Erythroblast (primary cell): ENCODE measurements at regions not wholly inside any gene's neighbourhood (a gene's known extent, or its start where the extent isn't known, plus 50 kb on each side); places are given as distances from the start of the nearest gene placed in this dataset.
"Not testable (repeated sequence)": the region's sequence is repeated elsewhere in the genome, so short reads cannot be mapped to it uniquely, and the experiment has no call there.

Source experiments
- DNase-seq, 2 experiments: peaks; one replicate each; lab custom pipeline; 2025; lab: John Stamatoyannopoulos, UW
- GATA1 ChIP-seq: IDR thresholded peaks from 2 replicates; pipeline ENCODE4 v1.6.1; 2011; ENCODE audit warnings: low read depth, mild to moderate bottlenecking, control low read depth, low read length, moderate library complexity
- POLR2A ChIP-seq: IDR thresholded peaks from 2 replicates; pipeline ENCODE4 v1.6.1; 2011; ENCODE audit warnings: mild to moderate bottlenecking, low read length

- DNase-seq, result no peak
- TF ChIP-seq GATA1 (no peak), POLR2A (no peak)
These were observed 198.5 kb upstream of the LRATD1 start for GRCh38 chr2:14433946-14434495.

- TF ChIP-seq GATA1 (no peak), POLR2A (no peak)
- DNase-seq, result no peak
These were observed 186.8 kb upstream of the LRATD1 start for GRCh38 chr2:14445670-14446069.

GRCh38 chr2:14448340-14448739 lies 184.2 kb upstream of the LRATD1 start:
- DNase-seq, result no peak
- TF ChIP-seq POLR2A (no peak), GATA1 (no peak)

- no peak for TF ChIP-seq GATA1
- no peak for TF ChIP-seq POLR2A
- DNase-seq, result no peak
These were observed 181.2 kb upstream of the LRATD1 start for GRCh38 chr2:14451312-14451711.

DNA sequence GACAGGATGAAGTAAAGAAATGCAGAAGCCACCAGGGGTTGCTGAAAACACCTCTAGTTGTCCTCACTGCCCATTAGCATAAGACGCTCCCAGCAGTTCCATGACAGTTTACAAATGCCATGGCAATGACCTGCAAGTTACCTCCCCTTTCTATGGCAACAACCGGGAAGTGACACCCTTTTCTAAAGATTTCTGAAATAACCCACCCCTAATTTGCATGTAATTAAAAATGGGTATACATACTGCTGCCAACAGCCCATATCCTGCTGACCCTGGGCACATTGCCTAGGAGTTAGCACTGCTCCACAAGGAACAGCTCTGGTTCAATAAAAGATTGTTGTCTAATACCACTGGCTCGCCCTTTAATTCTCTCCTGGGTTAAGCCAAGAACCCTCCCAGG lies 178.3 kb upstream of the LRATD1 start:
- no peak for DNase-seq
- TF ChIP-seq POLR2A, result no peak
- TF ChIP-seq GATA1, result no peak

DNA sequence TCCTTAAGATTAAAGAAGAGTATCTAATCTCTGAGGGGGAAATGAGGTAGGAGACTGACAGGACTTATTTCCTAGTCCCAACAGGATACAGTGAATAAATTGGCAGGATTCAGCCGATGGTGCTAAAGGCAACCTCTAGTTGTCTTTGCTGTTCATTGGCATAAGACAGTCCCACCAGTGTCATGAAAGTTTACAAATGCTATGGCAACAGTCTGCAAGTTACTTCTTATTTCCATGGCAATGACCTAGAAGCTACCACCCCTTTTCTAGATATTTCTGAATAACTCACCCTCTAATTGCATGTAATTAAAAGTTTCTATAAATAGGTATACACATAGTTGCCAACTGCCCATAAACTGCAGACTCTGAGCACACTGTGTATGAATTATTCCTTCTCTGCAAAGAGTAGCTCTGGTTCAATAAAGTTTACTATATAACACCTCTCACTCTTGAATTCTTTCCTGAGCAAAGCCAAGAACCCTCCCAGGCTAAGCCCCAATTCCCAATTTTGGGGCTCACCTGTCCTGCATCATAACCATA lies 172.7 kb upstream of the LRATD1 start:
- TF ChIP-seq GATA1, result no peak
- TF ChIP-seq POLR2A, result no peak

GRCh38 chr2:14475994-14476393 lies 156.5 kb upstream of the LRATD1 start:
- TF ChIP-seq GATA1 (no peak), POLR2A (no peak)

More for the DNA sequence above, 172.7 kb upstream of the LRATD1 start:
- no peak for DNase-seq

DNA sequence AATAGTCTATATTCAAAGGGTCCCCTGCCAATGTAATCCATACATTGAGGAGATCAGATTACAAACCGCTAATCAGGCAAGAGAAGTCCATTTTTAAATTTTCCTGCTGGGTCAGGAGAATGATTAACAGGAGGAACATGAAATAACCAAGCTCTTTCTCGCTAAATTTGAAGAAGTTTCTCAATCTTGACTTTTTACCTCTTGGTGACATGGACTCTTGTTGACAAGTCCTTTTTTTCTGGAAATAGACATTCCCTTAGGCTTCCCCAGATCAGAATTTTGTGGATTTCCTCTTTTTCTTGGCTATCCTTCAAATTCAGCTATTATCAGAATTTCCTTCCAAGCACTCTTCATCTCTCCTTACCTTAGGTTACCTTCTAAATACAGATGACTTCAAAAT lies 153.0 kb upstream of the LRATD1 start:
- TF ChIP-seq POLR2A, result no peak
- no peak for TF ChIP-seq GATA1
- no peak for DNase-seq

More at GRCh38 chr2:14475994-14476393, 156.5 kb upstream of the LRATD1 start:
- no peak for DNase-seq

DNA sequence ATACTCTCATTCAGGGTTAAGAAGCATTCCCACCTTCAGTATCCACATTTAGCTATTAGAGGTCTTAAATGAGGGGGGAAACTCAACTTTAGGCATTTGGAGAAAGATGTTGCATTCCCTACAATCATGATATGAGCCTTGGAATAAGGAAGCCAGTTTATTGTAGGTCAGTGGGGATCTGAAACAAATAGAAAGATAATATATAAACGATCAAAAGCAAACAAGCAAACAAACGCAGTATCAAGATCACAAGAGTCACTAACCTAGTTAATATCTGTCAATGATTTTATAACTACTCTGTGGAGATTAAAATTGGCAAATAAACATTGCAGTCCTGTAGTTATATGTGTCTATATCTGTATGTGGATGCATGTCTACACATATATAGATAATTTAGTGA lies 152.4 kb upstream of the LRATD1 start:
- no peak for DNase-seq
- no peak for TF ChIP-seq POLR2A
- TF ChIP-seq GATA1, result no peak

GRCh38 chr2:14480906-14481305 lies 151.6 kb upstream of the LRATD1 start:
- TF ChIP-seq POLR2A, result no peak
- no peak for TF ChIP-seq GATA1
- no peak for DNase-seq

GRCh38 chr2:14492920-14493503 lies 139.5 kb upstream of the LRATD1 start:
- no peak for DNase-seq
- no peak for TF ChIP-seq POLR2A
- no peak for TF ChIP-seq GATA1

DNA sequence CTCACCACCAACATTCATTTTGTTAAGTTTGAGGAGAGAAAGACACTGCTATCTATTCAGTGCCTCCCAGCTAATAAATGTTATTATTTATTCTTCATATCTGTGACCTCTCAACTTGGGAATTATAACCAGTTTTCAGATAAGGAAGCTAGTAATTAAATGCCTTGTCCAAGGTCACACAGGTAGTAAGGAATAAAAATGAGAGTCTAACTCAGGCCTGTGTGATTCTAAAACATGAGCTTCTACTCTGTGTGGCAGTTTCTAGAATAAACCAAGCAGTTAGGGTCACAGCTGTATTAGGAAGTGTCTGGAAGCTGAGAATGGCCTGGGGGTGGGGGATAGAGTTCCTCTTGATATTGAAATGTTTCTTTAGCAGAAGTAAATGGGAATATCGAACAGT lies 137.8 kb upstream of the LRATD1 start:
- no peak for DNase-seq
- TF ChIP-seq POLR2A, result no peak
- no peak for TF ChIP-seq GATA1

- no peak for DNase-seq
- TF ChIP-seq POLR2A (no peak), GATA1 (no peak)
These were observed 131.5 kb upstream of the LRATD1 start for GRCh38 chr2:14501061-14501460.

DNA sequence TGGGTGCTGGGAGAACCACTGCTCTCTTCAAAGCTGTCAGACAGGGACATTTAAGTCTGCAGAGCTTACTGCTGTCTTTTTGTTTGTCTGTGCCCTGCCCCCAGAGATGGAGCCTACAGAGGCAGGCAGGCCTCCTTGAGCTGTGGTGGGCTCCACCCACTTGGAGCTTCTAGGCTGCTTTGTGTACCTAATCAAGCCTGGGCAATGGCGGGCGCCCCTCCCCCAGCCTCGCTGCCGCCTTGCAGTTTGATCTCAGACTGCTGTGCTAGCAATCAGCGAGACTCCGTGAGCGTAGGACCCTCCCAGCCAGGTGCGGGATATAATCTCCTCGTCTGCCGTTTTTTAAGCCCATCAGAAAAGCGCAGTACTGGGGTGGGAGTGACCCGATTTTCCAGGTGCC lies 125.6 kb upstream of the LRATD1 start:
- not testable (repeated sequence) for DNase-seq

- no peak for DNase-seq
- no peak for TF ChIP-seq POLR2A
- TF ChIP-seq GATA1, result no peak
These were observed 121.0 kb upstream of the LRATD1 start for GRCh38 chr2:14511541-14511940.
